GM12892 (cell line): ENCODE measurements at regions not wholly inside any gene's neighbourhood (a gene's known extent, or its start where the extent isn't known, plus 50 kb on each side); places are given as distances from the start of the nearest gene placed in this dataset.

ENCODE experiments used
- DNase-seq: peaks from one replicate; pipeline ENCODE4 v3.0.0; 2011; ENCODE audit not compliant: insufficient read length
- FAIRE-seq: peaks from 2 replicates; lab custom pipeline; 2011; peaks lifted over from hg19 to GRCh38; lab: Jason Lieb, UNC
- POLR2A ChIP-seq: IDR thresholded peaks from 2 replicates; pipeline ENCODE4 v1.6.1; 2011; ENCODE audit warnings: low read depth, low read length, control low read depth
- POLR2AphosphoS5 ChIP-seq: IDR thresholded peaks from 2 replicates; pipeline ENCODE4 v1.6.1; 2011; ENCODE audit warnings: low read depth, low read length, control low read depth
- TAF1 ChIP-seq: IDR thresholded peaks from 2 replicates; pipeline ENCODE4 v1.6.1; 2011; ENCODE audit warnings: low read depth, mild to moderate bottlenecking, control low read depth, low read length, borderline replicate concordance

DNA sequence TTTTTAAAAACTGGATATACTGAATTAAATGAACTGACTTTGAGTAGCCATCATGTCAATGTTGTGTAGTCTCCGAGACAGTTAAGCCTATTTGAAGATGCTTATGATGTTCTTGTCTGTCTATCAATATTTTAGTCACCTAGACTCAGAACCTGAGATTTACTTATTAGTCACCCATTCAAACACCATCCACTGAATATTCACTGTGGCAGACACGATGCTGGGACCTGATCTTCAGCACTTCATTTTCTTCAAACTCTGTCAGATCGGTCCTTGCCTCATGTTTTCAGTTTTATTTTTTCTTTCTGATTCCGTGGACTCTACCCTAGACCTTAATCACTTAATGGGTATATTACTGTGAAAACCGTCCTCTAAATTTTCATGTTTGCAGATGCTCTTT lies 123.7 kb upstream of the MCHR2 start:
- FAIRE-seq, result no peak
- no peak for TF ChIP-seq TAF1
- TF ChIP-seq POLR2AphosphoS5, result no peak
- no peak for TF ChIP-seq POLR2A
- DNase-seq, result no peak

GRCh38 chr6:100116411-100117194 lies 122.6 kb upstream of the MCHR2 start:
- FAIRE-seq, result peak; percentile 64

GRCh38 chr6:100115407-100116101 lies 121.5 kb upstream of the MCHR2 start:
- no peak for DNase-seq
- FAIRE-seq, result no peak
- TF ChIP-seq POLR2A (no peak), TAF1 (no peak), POLR2AphosphoS5 (no peak)

More at GRCh38 chr6:100116411-100117194, 122.6 kb upstream of the MCHR2 start:
- TF ChIP-seq TAF1 (no peak), POLR2AphosphoS5 (no peak), POLR2A (no peak)
- no peak for DNase-seq

DNA sequence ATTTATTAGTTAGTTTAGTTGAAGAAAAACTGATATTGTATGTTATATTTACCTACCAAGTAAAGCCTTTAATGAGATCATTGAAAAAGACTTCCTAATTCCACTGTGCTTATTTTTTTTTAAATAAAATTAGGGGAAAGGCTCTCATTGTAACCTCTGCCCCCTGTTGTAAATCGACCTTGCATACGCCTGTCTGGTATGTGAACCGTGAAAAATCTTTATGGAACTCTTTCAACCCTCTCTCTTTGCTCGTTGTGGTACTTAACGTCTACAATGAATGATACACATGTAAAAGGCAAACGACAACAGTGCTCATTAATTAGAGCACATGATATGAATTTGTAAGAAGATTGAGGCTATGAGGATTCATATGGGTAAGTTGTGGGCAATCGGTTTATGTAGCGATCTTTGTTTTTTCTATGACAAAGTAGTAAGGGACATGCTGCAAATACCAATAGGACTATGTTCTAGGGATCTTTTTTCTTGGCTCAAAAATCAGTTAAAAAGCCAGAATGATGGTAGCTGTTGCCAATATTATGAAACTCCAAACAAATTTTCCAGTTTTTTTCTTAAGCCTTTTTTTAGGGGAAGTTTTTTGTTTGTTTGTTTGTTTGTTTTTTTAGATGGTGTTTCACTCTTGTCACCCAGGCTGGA lies 119.0 kb upstream of the MCHR2 start:
- DNase-seq, result no peak
- FAIRE-seq, result no peak
- no peak for TF ChIP-seq TAF1
- no peak for TF ChIP-seq POLR2AphosphoS5
- no peak for TF ChIP-seq POLR2A

DNA sequence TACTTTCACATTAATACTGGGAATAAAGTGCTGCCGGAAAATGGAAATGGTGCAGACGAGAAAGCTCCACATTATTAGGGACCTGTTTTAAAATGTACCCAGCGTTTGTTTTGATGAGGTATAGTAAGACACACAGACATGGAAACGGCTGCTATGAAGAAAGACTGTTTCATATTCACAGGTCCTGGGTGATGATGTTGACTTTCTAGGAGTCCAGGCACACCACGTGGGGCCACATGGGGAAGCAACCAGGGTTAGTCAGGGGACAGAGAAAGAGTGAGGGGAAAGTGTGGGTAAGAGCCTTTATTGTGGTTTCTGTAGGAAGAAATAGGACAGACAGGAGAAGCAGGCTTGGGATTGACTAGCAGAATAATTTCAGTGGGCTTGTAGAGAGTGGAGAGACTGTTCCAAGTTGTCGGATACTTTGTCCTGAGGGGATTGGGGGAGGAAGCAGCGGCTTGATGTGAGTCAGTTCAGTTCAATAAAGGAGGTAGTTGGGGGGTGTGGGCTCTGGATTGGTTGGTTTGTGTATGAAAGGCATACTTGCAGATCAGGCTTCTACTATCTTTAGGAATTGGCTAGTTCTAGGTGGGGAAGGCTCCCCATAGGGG lies 112.0 kb upstream of the MCHR2 start:
- TF ChIP-seq POLR2AphosphoS5 (no peak), TAF1 (no peak), POLR2A (no peak)
- FAIRE-seq, result no peak
- DNase-seq, result no peak

DNA sequence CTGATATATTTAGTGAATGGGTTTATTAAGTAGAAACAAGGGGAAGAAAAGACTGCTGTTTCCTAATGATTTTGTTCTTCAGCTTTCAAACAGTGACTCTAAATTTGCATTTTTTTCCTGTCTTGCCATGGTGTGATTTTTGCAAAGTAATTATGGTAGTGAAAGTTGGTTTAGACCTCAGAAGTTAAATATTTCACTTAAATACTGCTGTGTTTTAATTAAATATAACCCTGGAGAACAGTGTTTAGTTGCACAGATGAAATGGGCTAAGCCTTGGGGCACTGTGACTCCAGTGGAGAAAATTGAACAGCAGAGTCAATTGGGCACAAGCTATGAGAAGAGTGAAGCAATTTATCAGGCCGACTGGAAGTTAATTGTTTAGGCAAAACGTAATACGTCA lies 111.1 kb upstream of the MCHR2 start:
- FAIRE-seq (no peak), DNase-seq (no peak)
- TF ChIP-seq POLR2A (no peak), POLR2AphosphoS5 (no peak), TAF1 (no peak)

DNA sequence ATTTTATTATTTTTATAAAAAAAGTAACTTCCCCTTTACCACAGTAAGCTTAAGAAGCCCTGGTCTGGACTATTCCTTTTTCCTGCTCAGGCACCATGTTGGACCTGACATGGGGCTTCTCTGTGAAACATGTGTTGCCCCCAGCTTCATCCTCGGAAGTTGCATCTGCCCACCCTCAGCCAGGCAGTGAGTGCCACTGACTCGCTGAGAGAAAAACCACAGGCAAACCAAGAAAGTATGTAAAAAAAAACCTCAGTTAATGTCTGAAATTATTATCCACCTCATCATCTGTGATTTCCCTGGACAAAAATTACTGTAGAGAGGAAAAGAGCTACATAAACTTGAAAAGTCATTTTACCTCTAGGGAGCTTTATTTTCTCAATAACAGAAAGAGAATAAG lies 109.9 kb upstream of the MCHR2 start:
- TF ChIP-seq TAF1 (no peak), POLR2A (no peak), POLR2AphosphoS5 (no peak)
- FAIRE-seq (no peak), DNase-seq (no peak)

DNA sequence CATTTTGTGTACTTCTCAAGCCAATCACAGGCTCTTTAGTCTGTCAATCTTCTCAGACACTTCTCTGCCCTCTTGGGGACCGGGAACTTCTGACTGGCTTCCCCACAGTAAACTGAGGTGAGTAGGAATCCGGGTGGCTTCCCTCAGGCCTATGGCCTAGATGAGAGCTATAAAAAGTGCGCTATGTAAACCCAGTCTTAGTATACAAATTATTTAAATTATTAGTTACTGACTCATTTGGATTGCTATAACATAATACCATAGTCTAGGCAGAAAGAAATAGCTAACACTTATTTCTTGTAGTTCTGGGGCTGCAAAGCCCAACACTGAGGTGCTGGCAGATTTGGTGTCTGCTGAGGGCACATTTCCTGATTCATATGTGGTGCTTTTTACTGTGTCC lies 109.2 kb upstream of the MCHR2 start:
- no peak for DNase-seq
- peak; percentile 74 for FAIRE-seq
- TF ChIP-seq TAF1 (no peak), POLR2AphosphoS5 (no peak), POLR2A (no peak)

DNA sequence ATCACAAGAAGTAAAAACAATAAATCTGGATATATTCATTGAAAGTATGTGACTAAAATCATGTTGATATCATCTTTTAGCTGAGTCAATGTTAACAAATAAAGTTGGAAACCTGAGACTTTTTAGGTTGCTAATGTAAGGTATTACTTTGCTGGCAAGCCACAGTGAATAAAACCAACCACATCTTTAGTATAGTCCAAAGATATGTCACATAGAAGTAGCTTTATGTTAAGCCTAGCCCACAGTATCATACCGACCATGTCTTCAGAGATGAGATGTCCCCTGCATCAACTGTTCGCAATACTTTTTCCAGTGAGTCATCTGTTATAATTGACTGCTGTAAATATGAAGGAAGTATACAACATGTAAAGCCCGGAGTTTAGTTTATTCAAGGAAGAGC lies 107.6 kb upstream of the MCHR2 start:
- FAIRE-seq (no peak), DNase-seq (no peak)
- TF ChIP-seq POLR2AphosphoS5 (no peak), POLR2A (no peak), TAF1 (no peak)

- TF ChIP-seq POLR2A (no peak), POLR2AphosphoS5 (no peak), TAF1 (no peak)
- DNase-seq, result no peak
- no peak for FAIRE-seq
These were observed 106.8 kb upstream of the MCHR2 start for GRCh38 chr6:100100776-100101175.
